K562 (cell line): ENCODE measurements at regions not wholly inside any gene's neighbourhood (a gene's known extent, or its start where the extent isn't known, plus 50 kb on each side); places are given as distances from the start of the nearest gene placed in this dataset.

Experiments
- ATAC-seq: fragments of 200-7000 bp; cut with Tn5 transposase; 3 replicates; pipeline ENCODE4 v1.9.1; 2020; ENCODE audit warnings: moderate library complexity
- BruUV-seq: library from RNA; stranded (reverse); fragments of 400-500 nt; replicated peaks from 2 replicates; lab custom pipeline; 2021; lab: Mats Ljungman, UMichigan
- CTCF ChIA-PET: fragments of 300-600 bp; formaldehyde crosslinking; extraction: SDS; loops from one replicate; lab custom pipeline; 2021; ENCODE audit warnings: low intra/inter-chr PET ratio; lab: Yijun Ruan, JAX
- POLR2A ChIA-PET: fragments of 300-600, 350-650 bp; sonication (Branson Sonifier 250); formaldehyde crosslinking; extraction: SDS; loops from one replicate; lab custom pipeline; 2021; ENCODE audit warnings: antibody characterized with exemption, inconsistent platforms; lab: Yijun Ruan, JAX
- DNase-seq, 4 experiments: peaks; one replicate each; pipeline versions ENCODE4 v3.0.0 to v3.0.0-alpha.2; 2011 to 2018; ENCODE audit warnings: low spot score in 3 of 4, mixed read lengths in 3 of 4; ENCODE audit errors: extremely low read depth in 1 of 4
- FAIRE-seq: peaks from 2 replicates; lab custom pipeline; 2011; peaks lifted over from hg19 to GRCh38; lab: Jason Lieb, UNC
- H2AFZ ChIP-seq: 2 replicates; pipeline ENCODE4 v1.6.0; 2011; ENCODE audit warnings: low read depth, low read length, control low read depth, inconsistent platforms
- H3K27ac ChIP-seq: fragments of 200-600 bp; 3 replicates; pipeline ENCODE4 v1.8.0; 2011; ENCODE audit warnings: low read depth, mild to moderate bottlenecking, control low read depth, inconsistent platforms, low read length, moderate library complexity, mixed read lengths; ENCODE audit errors: extremely low read depth
- H3K27me3 ChIP-seq, 2 experiments: fragments of 300-600 bp in 1 of 2; 2 replicates in 1 of 2; 3 replicates in 1 of 2; pipeline versions ENCODE4 v1.6.0 to v1.8.0; 2011; ENCODE audit warnings: inconsistent platforms in 2 of 2, low read length in 2 of 2, mild to moderate bottlenecking in 1 of 2, mixed read lengths in 1 of 2, moderate library complexity in 1 of 2; ENCODE audit not compliant: control insufficient read depth in 2 of 2, insufficient read depth in 2 of 2
- H3K36me3 ChIP-seq: fragments of 300-600 bp; 3 replicates; pipeline ENCODE4 v1.8.0; 2011; ENCODE audit warnings: mild to moderate bottlenecking, low read length, inconsistent platforms; ENCODE audit not compliant: control insufficient read depth, insufficient read depth
- H3K4me1 ChIP-seq, 2 experiments: fragments of 200-600 bp in 1 of 2; replicated peaks in 1 of 2; 2 replicates in 1 of 2; 3 replicates in 1 of 2; pipeline versions ENCODE4 v1.5.1 to v1.8.0; 2011; ENCODE audit warnings: inconsistent platforms in 2 of 2, low read length in 2 of 2, mild to moderate bottlenecking in 1 of 2, mixed read lengths in 1 of 2, moderate library complexity in 1 of 2; ENCODE audit not compliant: control insufficient read depth in 2 of 2, insufficient read depth in 2 of 2
- H3K4me2 ChIP-seq: 2 replicates; pipeline ENCODE4 v1.6.1; 2011; ENCODE audit warnings: low read length, control low read depth, inconsistent platforms, mixed read lengths; ENCODE audit not compliant: insufficient read depth
- H3K4me3 ChIP-seq: fragments of 200-600 bp; sonication (generic), shearing (Covaris generic); 2 replicates; pipeline ENCODE4 v1.5.1; 2016; ENCODE audit warnings: control low read depth, inconsistent platforms
- H3K79me2 ChIP-seq: fragments of 200-600 bp; 3 replicates; pipeline ENCODE4 v1.8.0; 2011; ENCODE audit warnings: low read length, inconsistent platforms; ENCODE audit not compliant: control insufficient read depth, insufficient read depth
- H3K9ac ChIP-seq, 2 experiments: 2 replicates each; pipeline versions ENCODE4 v1.6.0 to v1.6.1; 2011; ENCODE audit warnings: low read depth in 2 of 2, low read length in 2 of 2, control low read depth in 1 of 2, inconsistent platforms in 1 of 2, mild to moderate bottlenecking in 1 of 2, mixed read lengths in 1 of 2; ENCODE audit not compliant: insufficient read depth in 1 of 2
- H3K9me1 ChIP-seq: one replicate; pipeline ENCODE4 v1.6.0; 2011; ENCODE audit warnings: inconsistent platforms, mild to moderate bottlenecking, low read length, moderate library complexity; ENCODE audit not compliant: control insufficient read depth, insufficient read depth
- H3K9me3 ChIP-seq: replicated peaks from 2 replicates; pipeline ENCODE4 v1.5.1; 2011; ENCODE audit warnings: low read depth, low read length, inconsistent platforms; ENCODE audit not compliant: control insufficient read depth, insufficient read depth
- H4K20me1 ChIP-seq: replicated peaks from 2 replicates; pipeline ENCODE4 v1.6.1; 2011; ENCODE audit warnings: low read length, inconsistent platforms, mixed read lengths; ENCODE audit not compliant: control insufficient read depth, insufficient read depth
- BCOR ChIP-seq: fragments of 450-650 bp; IDR thresholded peaks from 2 replicates; pipeline ENCODE4 v1.6.1; 2016
- BRF1 ChIP-seq: IDR thresholded peaks from 3 replicates; pipeline ENCODE4 v1.6.1; 2011; ENCODE audit warnings: borderline replicate concordance, mild to moderate bottlenecking; ENCODE audit not compliant: insufficient read length; ENCODE audit errors: extremely low read depth
- CREB1 ChIP-seq, 2 experiments: sonication (generic) in 1 of 2; formaldehyde crosslinking in 1 of 2; IDR thresholded peaks; 2 replicates each; pipeline versions ENCODE4 v1.6.1 to v1.8.0; 2012 to 2022; ENCODE audit warnings: inconsistent platforms in 1 of 2, mild to moderate bottlenecking in 1 of 2, missing genetic modification reagents in 1 of 2, moderate library complexity in 1 of 2
- NFXL1 ChIP-seq: fragments of 450-650 bp; formaldehyde crosslinking; IDR thresholded peaks from 2 replicates; pipeline ENCODE4 v1.4.0; 2021; ENCODE audit warnings: mild to moderate bottlenecking
- SMARCC2 ChIP-seq: fragments of 450-650 bp; IDR thresholded peaks from 2 replicates; pipeline ENCODE4 v1.6.1; 2017; ENCODE audit warnings: antibody characterized with exemption, moderate library complexity, mild to moderate bottlenecking, low read depth
- YY1 ChIP-seq, 3 experiments: IDR thresholded peaks; 2 replicates each; pipeline ENCODE4 v1.6.1; 2011; ENCODE audit warnings: low read length in 2 of 3, mild to moderate bottlenecking in 2 of 3, moderate library complexity in 2 of 3, borderline replicate concordance in 1 of 3, control low read depth in 1 of 3, low read depth in 1 of 3; ENCODE audit not compliant: insufficient read depth in 3 of 3, insufficient replicate concordance in 2 of 3, control insufficient read depth in 1 of 3, insufficient read length in 1 of 3; ENCODE audit errors: extremely low read depth in 1 of 3
- ZNF232 ChIP-seq: sonication (generic); formaldehyde crosslinking; IDR thresholded peaks from 2 replicates; pipeline ENCODE4 v1.8.0; 2022; ENCODE audit warnings: mild to moderate bottlenecking, missing genetic modification reagents
- WGBS: fragments of 100-300 bp; shearing (Covaris generic); methylation state at CpG from one replicate; pipeline ENCODE4 v1.1.6; 2016; ENCODE audit warnings: low coverage, mixed read lengths; ENCODE audit not compliant: insufficient coverage; ENCODE audit errors: missing lambda C conversion rate; 5-methylcytosine and 5-hydroxymethylcytosine counted together
- in situ Hi-C: fragments of 300-500 bp; cut with MboI; formaldehyde crosslinking; loops from 4 replicates; pipeline ENCODE4 v1.15.0; 2018; ENCODE audit warnings: inconsistent platforms, mixed read lengths
- intact Hi-C: fragments of 100-400 bp; cut with micrococcal nuclease; formaldehyde crosslinking; loops from 2 replicates; pipeline ENCODE4 v1.14.2; 2022
- TF ChIP-seq, protein P1 (sequence below): sonication (generic); formaldehyde crosslinking; IDR thresholded peaks from 2 replicates; pipeline ENCODE4 v1.8.0; 2022; ENCODE audit warnings: missing genetic modification reagents, mild to moderate bottlenecking, borderline replicate concordance
- TF ChIP-seq, protein P2 (sequence below), 2 experiments: fragments of 250-450 bp in 1 of 2; fragments of 450-650 bp in 1 of 2; sonication (Bioruptor Pico) in 1 of 2; IDR thresholded peaks; 2 replicates each; pipeline versions ENCODE4 v1.6.1 to v1.8.0; 2016 to 2021; ENCODE audit warnings: mild to moderate bottlenecking in 2 of 2, moderate library complexity in 2 of 2, missing compliant biosample characterization in 1 of 2, missing genetic modification characterization in 1 of 2
- TF ChIP-seq, protein P3 (sequence below): fragments of 250-450 bp; sonication (Bioruptor Pico); IDR thresholded peaks from 2 replicates; pipeline ENCODE4 v1.8.0; 2021; ENCODE audit warnings: borderline replicate concordance, mild to moderate bottlenecking, moderate library complexity; ENCODE audit not compliant: poor library complexity, severe bottlenecking
- TF ChIP-seq, protein P4 (sequence below): sonication (generic); formaldehyde crosslinking; IDR thresholded peaks from 2 replicates; pipeline ENCODE4 v1.8.0; 2022; ENCODE audit warnings: mild to moderate bottlenecking, missing genetic modification reagents

DNA sequence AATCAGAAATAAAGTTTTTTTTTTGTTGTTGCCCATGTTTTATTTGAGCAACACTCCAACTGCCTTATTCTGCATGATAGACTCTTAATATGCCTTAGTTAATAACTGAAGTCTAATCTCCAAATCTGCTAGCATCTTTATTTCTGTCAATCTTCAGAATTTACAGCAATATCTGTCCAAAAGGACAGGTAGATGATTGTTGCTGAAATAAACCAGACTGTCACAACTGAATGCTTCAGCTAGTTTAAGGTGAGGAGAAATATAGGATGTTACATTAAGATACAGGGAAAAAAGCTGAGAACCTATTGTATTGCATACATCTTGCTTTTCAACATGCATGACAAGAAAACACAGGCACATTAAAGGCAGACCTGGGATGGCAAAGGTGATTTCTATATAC is 204.3 kb downstream of the SLITRK1 start (continued):
- TF ChIP-seq, protein P1, sequence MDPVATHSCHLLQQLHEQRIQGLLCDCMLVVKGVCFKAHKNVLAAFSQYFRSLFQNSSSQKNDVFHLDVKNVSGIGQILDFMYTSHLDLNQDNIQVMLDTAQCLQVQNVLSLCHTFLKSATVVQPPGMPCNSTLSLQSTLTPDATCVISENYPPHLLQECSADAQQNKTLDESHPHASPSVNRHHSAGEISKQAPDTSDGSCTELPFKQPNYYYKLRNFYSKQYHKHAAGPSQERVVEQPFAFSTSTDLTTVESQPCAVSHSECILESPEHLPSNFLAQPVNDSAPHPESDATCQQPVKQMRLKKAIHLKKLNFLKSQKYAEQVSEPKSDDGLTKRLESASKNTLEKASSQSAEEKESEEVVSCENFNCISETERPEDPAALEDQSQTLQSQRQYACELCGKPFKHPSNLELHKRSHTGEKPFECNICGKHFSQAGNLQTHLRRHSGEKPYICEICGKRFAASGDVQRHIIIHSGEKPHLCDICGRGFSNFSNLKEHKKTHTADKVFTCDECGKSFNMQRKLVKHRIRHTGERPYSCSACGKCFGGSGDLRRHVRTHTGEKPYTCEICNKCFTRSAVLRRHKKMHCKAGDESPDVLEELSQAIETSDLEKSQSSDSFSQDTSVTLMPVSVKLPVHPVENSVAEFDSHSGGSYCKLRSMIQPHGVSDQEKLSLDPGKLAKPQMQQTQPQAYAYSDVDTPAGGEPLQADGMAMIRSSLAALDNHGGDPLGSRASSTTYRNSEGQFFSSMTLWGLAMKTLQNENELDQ (CRISPR knock-in tag): no peak
- TF ChIP-seq, all 486 proteins: peak for 0

DNA sequence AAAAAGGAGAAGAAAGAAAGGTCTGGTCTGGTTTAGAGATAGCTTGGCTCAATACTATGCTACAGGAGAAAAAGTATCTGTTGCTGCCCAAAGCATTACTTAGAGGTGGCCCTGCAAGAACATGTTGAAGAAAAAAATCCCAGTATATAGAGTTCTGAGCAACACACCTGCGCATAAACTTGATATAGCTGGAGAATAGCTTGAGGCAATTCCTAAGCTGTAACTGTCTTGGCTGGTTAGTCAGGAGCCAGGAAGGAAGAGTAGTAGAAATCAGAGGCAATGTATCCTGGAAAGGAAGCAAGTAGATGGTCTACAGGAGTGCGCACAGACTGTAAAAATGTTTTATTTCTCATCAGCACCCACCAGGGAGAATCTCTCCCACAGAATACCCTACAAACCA is 209.7 kb downstream of the SLITRK1 start:
- no peak overlapping the region for H3K27ac ChIP-seq
- in situ Hi-C loops (no loop called here), intact Hi-C loops (no loop called here)
- H3K79me2 ChIP-seq: no peaks in the 10 kb centered on the region
- BruUV-seq: no TSS peak
- no peak for DNase-seq
- no peak overlapping the region for H3K4me2 ChIP-seq
- no peaks in the 10 kb centered on the region for H3K9me3 ChIP-seq
- no peaks in the 10 kb centered on the region for H3K4me1 ChIP-seq
- no peak for FAIRE-seq
- H3K9me1 ChIP-seq: no peaks in the 10 kb centered on the region
- no peaks in the 10 kb centered on the region for H3K27me3 ChIP-seq
- ChIA-PET POLR2A (no interaction called here), CTCF (no interaction called here)
- H3K36me3 ChIP-seq: no peaks in the 10 kb centered on the region
- H3K9ac ChIP-seq: no peak overlapping the region
- H2AFZ ChIP-seq: no peak overlapping the region
- H4K20me1 ChIP-seq: no peaks in the 10 kb centered on the region
- H3K4me3 ChIP-seq: no peak overlapping the region
- WGBS: 0% methylated on average over 2 of the region's 2 CpGs
- ATAC-seq: no peak
- TF ChIP-seq CREB1 (IDR thresholded peaks at IDR 0.05): no peak
- no peak for TF ChIP-seq CREB1 (CRISPR knock-in tag; IDR thresholded peaks at IDR 0.05)
- TF ChIP-seq, protein P2, sequence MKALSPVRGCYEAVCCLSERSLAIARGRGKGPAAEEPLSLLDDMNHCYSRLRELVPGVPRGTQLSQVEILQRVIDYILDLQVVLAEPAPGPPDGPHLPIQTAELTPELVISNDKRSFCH (CRISPR knock-in tag; IDR thresholded peaks at IDR 0.05): no peak
- TF ChIP-seq, protein P2 (tag; IDR thresholded peaks at IDR 0.05): no peak
- no peak for TF ChIP-seq BRF1
- TF ChIP-seq NFXL1 (CRISPR knock-in tag): no peak
- no peak for TF ChIP-seq BCOR
- no peak for TF ChIP-seq ZNF232 (CRISPR knock-in tag)
- TF ChIP-seq YY1 (IDR thresholded peaks at IDR 0.05; ENCODE audit: borderline replicate concordance in 1 of 3, control insufficient read depth in 1 of 3, extremely low read depth in 1 of 3, insufficient read depth in 3 of 3, insufficient read length in 1 of 3, insufficient replicate concordance in 2 of 3, low read depth in 1 of 3, low read length in 2 of 3): no peak
- TF ChIP-seq, protein P3, sequence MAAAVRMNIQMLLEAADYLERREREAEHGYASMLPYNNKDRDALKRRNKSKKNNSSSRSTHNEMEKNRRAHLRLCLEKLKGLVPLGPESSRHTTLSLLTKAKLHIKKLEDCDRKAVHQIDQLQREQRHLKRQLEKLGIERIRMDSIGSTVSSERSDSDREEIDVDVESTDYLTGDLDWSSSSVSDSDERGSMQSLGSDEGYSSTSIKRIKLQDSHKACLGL (CRISPR knock-in tag): no peak
- TF ChIP-seq, protein P4, sequence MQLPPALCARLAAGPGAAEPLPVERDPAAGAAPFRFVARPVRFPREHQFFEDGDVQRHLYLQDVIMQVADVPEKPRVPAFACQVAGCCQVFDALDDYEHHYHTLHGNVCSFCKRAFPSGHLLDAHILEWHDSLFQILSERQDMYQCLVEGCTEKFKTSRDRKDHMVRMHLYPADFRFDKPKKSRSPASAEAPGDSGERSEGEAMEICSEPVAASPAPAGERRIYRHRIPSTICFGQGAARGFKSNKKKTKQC (CRISPR knock-in tag): no peak
- TF ChIP-seq SMARCC2: no peak
